Heart left ventricle (tissue), 16 donors: ENCODE measurements at regions not wholly inside any gene's neighbourhood (a gene's known extent, or its start where the extent isn't known, plus 50 kb on each side); places are given as distances from the start of the nearest gene placed in this dataset.
"Not testable (repeated sequence)": the region's sequence is repeated elsewhere in the genome, so short reads cannot be mapped to it uniquely, and the experiment has no call there.

Source experiments
- ATAC-seq, 4 donors: fragments of 200-7000 bp; cut with Tn5 transposase; one replicate each; pipeline ENCODE4 v1.9.1; 2020 to 2022; ENCODE audit warnings: moderate library complexity in 4 of 4, mild to moderate bottlenecking in 3 of 4, moderate number of reproducible peaks in 1 of 4
- DNase-seq, 5 donors: peaks; one replicate each; pipeline ENCODE4 v3.0.0-alpha.2; 2020
- H3K27ac ChIP-seq, 12 donors: fragments of 200-600 bp; sonication (generic) in 4 of 12; one replicate each; pipeline versions ENCODE4 v1.5.0 to v1.8.0; 2016 to 2022; ENCODE audit warnings: mild to moderate bottlenecking in 2 of 12
- H3K27me3 ChIP-seq, 9 donors: fragments of 200-600 bp; sonication (generic) in 2 of 9; one replicate each; pipeline versions ENCODE4 v1.5.1 to v1.8.0; 2016 to 2022; ENCODE audit warnings: mild to moderate bottlenecking in 3 of 9
- H3K36me3 ChIP-seq, 9 donors: fragments of 200-600 bp; sonication (generic) in 2 of 9; one replicate each; pipeline versions ENCODE4 v1.5.0 to v1.8.0; 2018 to 2022; ENCODE audit warnings: mild to moderate bottlenecking in 2 of 9
- H3K4me1 ChIP-seq, 12 donors: fragments of 200-600 bp; sonication (generic) in 4 of 12; one replicate each; pipeline versions ENCODE4 v1.5.0 to v1.8.0; 2016 to 2022; ENCODE audit warnings: mild to moderate bottlenecking in 3 of 12
- H3K4me3 ChIP-seq, 12 donors: fragments of 200-600 bp; sonication (generic) in 4 of 12; one replicate each; pipeline versions ENCODE4 v1.5.0 to v1.8.0; 2017 to 2022; ENCODE audit warnings: mild to moderate bottlenecking in 9 of 12, moderate library complexity in 4 of 12
- H3K9me3 ChIP-seq, 12 donors: fragments of 200-600 bp; sonication (generic) in 4 of 12; one replicate each; pipeline versions ENCODE4 v1.5.0 to v1.8.0; 2016 to 2022; ENCODE audit warnings: mild to moderate bottlenecking in 1 of 12
- CTCF ChIP-seq, 12 donors: fragments of 200-600 bp; sonication (generic) in 4 of 12; IDR thresholded peaks; one replicate each; pipeline versions ENCODE4 v1.5.0 to v1.8.0; 2018 to 2022; ENCODE audit warnings: antibody characterized with exemption in 12 of 12, mild to moderate bottlenecking in 5 of 12
- POLR2A ChIP-seq, 2 donors: fragments of 450-650 bp; IDR thresholded peaks; one replicate each; pipeline ENCODE4 v1.6.1; 2017; ENCODE audit warnings: antibody characterized with exemption in 2 of 2, mild to moderate bottlenecking in 2 of 2, moderate library complexity in 2 of 2
- WGBS, 4 donors: extraction: QIAGEN DNeasy Blood & Tissue Kit in 2 of 4; methylation state at CpG; one replicate each; pipeline versions ENCODE4 v1.1.5 to v1.1.7; 2013 to 2018; 5-methylcytosine and 5-hydroxymethylcytosine counted together
- intact Hi-C, 10 donors: fragments of 100-400 bp; cut with DNase I; formaldehyde crosslinking; loops; one replicate each; pipeline versions ENCODE4 v1.11.1 to v1.14.2; 2022
- donor health status: ischemic (EF 13 %, LVEDD 7.1; RV severe dilation, severe dysfunction).
- donor health status: healthy with polysubstance abuse.
- donor health status: DM: no; HTN: yes; CAD: no.
- donor health status: DM: no; HTN: no; CAD: no.
- donor health status: ischemic (EF 25% LVEDD 6.9; RV normal size, moderate dysfunction).
- donor health status: ischemic (EF 25% LVEDD 5.7; RV mildly dilated, moderate dysfunction).
- donor health status: healthy.
- donor health status: DM: yes; HTN: yes; CAD: no.
- donor health status: ischemic (EF 35%, LVEDD 5.7; RV mildly dilated, moderate dysfunction).
- donor health status: nonischemic (EF 11% LVEDD 7.7; RV severe dilation, severe dysfunction).
- donor health status: DM: yes; HTN: yes; CAD: no.
- donor health status: PGD.
- donor health status: ischemic (EF 29% LVEDD 5.4; RV normal size, mild dysfunction).
- donor health status: nonischemic (EF 23%, LVEDD 6.1; RV moderate dilation, normal function).

DNA sequence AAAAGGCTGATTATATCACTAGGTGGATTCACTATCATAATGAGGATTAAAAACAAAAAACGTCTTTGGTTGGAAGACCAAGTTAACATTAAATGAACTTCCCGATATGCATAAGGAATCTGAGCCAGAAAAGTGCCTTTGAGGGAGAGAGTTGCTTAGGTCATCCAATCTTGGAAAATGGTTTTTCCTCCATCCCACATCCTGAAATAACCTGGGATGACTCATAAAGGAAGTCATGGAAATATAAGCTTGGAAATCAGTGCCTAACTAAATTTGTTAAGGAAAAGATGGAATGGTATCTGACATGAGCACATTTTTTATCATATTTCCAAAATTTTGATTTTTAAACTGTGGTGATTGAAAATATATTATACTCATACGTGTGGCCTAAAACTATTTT, 66.0 kb downstream of the KBTBD8 start:
- WGBS, 4 donors: 47 to 54% (median 50%) methylated on average over 3 of the region's 3 CpGs
- H3K36me3 ChIP-seq: no peaks in the 10 kb centered on the region
- intact Hi-C loops: no loop called here
- TF ChIP-seq CTCF (IDR thresholded peaks at IDR 0.05) (no peak), POLR2A (IDR thresholded peaks at IDR 0.05) (no peak)
- DNase-seq (no peak), ATAC-seq (peak in 1 of 4 donors; percentile 18)
- H3K27ac ChIP-seq: no peak overlapping the region
- H3K4me3 ChIP-seq: no peak overlapping the region
- H3K9me3 ChIP-seq: peaks cover 0 to 4% (median 0%) of the 10 kb centered on the region in 12 donors
- peaks cover 0 to 7% (median 0%) of the 10 kb centered on the region in 9 donors for H3K27me3 ChIP-seq
- H3K4me1 ChIP-seq: no peaks in the 10 kb centered on the region

GRCh38 chr3:67067251-67067650, 69.1 kb downstream of the KBTBD8 start:
- ATAC-seq (no peak), DNase-seq (no peak)
- H3K4me3 ChIP-seq: no peak overlapping the region
- no peak overlapping the region for H3K27ac ChIP-seq
- no peak for TF ChIP-seq CTCF (IDR thresholded peaks at IDR 0.05)
- no peak for TF ChIP-seq POLR2A (IDR thresholded peaks at IDR 0.05)
- H3K36me3 ChIP-seq: no peaks in the 10 kb centered on the region
- H3K9me3 ChIP-seq: no peaks in the 10 kb centered on the region
- intact Hi-C loops: no loop called here
- 80 to 90% (median 88%) methylated on average over 4 of the region's 4 CpGs for WGBS, 4 donors
- H3K4me1 ChIP-seq: no peaks in the 10 kb centered on the region
- H3K27me3 ChIP-seq: peaks cover 0 to 4% (median 0%) of the 10 kb centered on the region in 9 donors

- H3K9me3 ChIP-seq, H3K4me3 ChIP-seq, H3K27ac ChIP-seq, intact Hi-C loops, ATAC-seq, H3K36me3 ChIP-seq, H3K27me3 ChIP-seq, H3K4me1 ChIP-seq, DNase-seq: not testable (repeated sequence)
- WGBS, 4 donors: 95 to 97% (median 96%) methylated on average over 2 of the region's 2 CpGs
Observed at GRCh38 chr3:67072640-67073039, 74.5 kb downstream of the KBTBD8 start.

DNA sequence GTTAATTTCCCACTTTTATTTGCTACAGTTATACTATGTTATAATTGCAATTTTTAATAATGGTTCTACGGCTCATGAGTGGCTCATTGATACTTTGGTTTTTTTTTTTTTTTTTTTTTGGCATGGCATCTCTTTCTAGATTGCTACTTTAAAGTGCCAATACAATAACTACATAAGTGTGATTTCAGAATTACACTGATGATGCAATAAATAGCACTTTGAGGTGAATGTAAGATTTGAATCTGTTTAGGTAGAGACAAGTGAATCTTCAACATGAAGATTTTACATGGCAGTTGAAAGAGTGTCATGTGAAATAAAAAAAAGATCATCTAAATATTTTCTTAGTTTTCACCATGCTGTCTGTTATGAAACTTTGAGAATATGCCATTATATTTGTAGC, 75.7 kb downstream of the KBTBD8 start:
- WGBS, 4 donors: 89 to 95% (median 91%) methylated on average over 1 of the region's 1 CpG
- intact Hi-C loops: no loop called here
- DNase-seq (no peak), ATAC-seq (no peak)
- no peaks in the 10 kb centered on the region for H3K4me1 ChIP-seq
- H3K4me3 ChIP-seq: no peak overlapping the region
- peaks cover 0 to 4% (median 0%) of the 10 kb centered on the region in 12 donors for H3K9me3 ChIP-seq
- TF ChIP-seq POLR2A (IDR thresholded peaks at IDR 0.05) (no peak), CTCF (IDR thresholded peaks at IDR 0.05) (no peak)
- no peaks in the 10 kb centered on the region for H3K36me3 ChIP-seq
- no peak overlapping the region for H3K27ac ChIP-seq
- H3K27me3 ChIP-seq: no peaks in the 10 kb centered on the region

GRCh38 chr3:67075295-67075694, 77.2 kb downstream of the KBTBD8 start:
- Histone ChIP-seq H3K27me3 (no peaks in the 10 kb centered on the region), H3K4me3 (no peak overlapping the region), H3K36me3 (no peaks in the 10 kb centered on the region), H3K9me3 (peaks cover 0 to 4% (median 0%) of the 10 kb centered on the region in 12 donors), H3K27ac (no peak overlapping the region), H3K4me1 (no peaks in the 10 kb centered on the region)
- ATAC-seq (no peak), DNase-seq (no peak)
- WGBS, 4 donors: 83 to 92% (median 89%) methylated on average over 2 of the region's 2 CpGs
- intact Hi-C loops: no loop called here
- TF ChIP-seq CTCF (IDR thresholded peaks at IDR 0.05) (no peak), POLR2A (IDR thresholded peaks at IDR 0.05) (no peak)
